ENCODE measurements at regions not wholly inside any gene's neighbourhood (a gene's known extent, or its start where the extent isn't known, plus 50 kb on each side); places are given as distances from the start of the nearest gene placed in this dataset.
A peak's percentile ranks its signal among the peaks of the same experiment; 100 is the strongest.
"Not testable (repeated sequence)": the region's sequence is repeated elsewhere in the genome, so short reads cannot be mapped to it uniquely, and the experiment has no call there.

DNA sequence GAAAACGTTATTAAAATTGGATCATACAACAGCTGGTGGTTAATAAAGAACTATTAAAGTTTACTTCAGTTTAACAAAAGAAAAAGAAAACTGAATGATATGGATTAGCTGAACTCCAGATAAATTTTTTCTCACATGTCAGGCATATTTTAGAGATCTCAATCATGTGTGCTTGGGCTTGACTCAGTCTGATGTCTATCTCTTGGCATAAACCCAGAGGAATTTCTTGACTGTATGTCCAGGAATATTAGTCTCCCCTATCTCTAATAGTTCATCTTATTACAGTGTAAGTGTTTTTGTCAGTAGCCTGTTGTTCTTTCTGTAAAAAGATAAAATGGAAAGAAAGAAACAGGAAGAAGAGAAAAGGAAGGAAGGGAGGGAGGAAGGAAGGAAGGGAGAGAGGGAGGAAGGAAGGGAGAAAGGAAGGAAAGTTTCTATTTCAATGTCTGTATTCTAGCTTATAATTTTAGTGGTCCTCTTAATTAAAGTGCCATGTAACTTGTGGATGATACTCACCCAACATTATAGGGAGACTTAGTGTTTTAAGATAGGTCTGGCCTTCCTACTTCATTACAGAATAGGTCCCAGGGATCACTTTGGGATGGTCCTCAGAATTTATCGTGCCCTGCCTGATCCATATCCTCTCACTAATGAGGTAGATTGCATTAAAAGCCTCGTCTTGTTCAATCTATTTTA is 99.7 kb upstream of the UGP2 start:
- DNase-seq (no peak), ATAC-seq (no peak)
- intact Hi-C loops (cut with DNase I; ENCODE audit: low total_unique reads) (no loop called here), in situ Hi-C loops (cut with MboI; ENCODE audit: low sequenced_read_pairs in 4 of 4) (no loop called here)
- peak overlapping the region; percentile 77 to 86 (median 83) for H3K27ac ChIP-seq
- peaks cover 42 to 46% of the 10 kb centered on the region in 2 donors for H3K4me1 ChIP-seq
- H3K27me3 ChIP-seq = no peaks in the 10 kb centered on the region
- no peaks in the 10 kb centered on the region for H3K9me3 ChIP-seq
- TF ChIP-seq CTCF (IDR thresholded peaks at IDR 0.05 in 4 of 5, conservative IDR thresholded peaks at IDR 0.05 in 1 of 5) (no peak), POLR2A (IDR thresholded peaks at IDR 0.05) (no peak)
- no peak overlapping the region for H3K4me3 ChIP-seq
- no peaks in the 10 kb centered on the region for H3K36me3 ChIP-seq

DNA sequence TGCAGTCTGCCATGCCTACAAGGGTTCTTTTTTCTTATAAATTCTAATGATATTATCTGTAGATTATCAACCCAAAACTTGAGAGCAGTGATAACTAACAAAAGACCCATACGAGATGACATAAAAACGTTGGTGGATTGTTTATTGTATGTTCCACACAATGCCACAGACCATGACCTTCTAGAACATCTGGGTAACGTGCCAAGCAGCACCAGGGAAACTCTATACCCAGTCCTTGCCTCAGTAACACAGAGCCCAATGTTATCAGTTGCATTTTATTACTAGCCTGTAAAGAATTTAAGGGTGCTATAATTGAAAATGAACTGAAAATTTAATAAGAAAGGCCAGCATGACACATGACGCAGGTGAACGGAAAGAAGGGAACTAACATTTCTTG is 99.1 kb upstream of the UGP2 start:
- H3K4me3 ChIP-seq = no peak overlapping the region
- H3K27ac ChIP-seq = peak overlapping the region; percentile 77 to 86 (median 83)
- DNase-seq = peak; percentile 23 to 24
- peak; percentile 31 to 35 for ATAC-seq
- TF ChIP-seq CTCF (IDR thresholded peaks at IDR 0.05 in 4 of 5, conservative IDR thresholded peaks at IDR 0.05 in 1 of 5) (no peak), POLR2A (IDR thresholded peaks at IDR 0.05) (no peak)
- H3K4me1 ChIP-seq = peaks cover 37 to 41% of the 10 kb centered on the region in 2 donors
- no peaks in the 10 kb centered on the region for H3K27me3 ChIP-seq
- intact Hi-C loops (cut with DNase I; ENCODE audit: low total_unique reads) (no loop called here), in situ Hi-C loops (cut with MboI; ENCODE audit: low sequenced_read_pairs in 4 of 4) (no loop called here)
- H3K9me3 ChIP-seq = no peaks in the 10 kb centered on the region
- no peaks in the 10 kb centered on the region for H3K36me3 ChIP-seq

GRCh38 chr2:63743170-63743981 is 98.3 kb upstream of the UGP2 start:
- H3K9me3 ChIP-seq = no peaks in the 10 kb centered on the region
- no peak overlapping the region for H3K4me3 ChIP-seq
- H3K27me3 ChIP-seq = no peaks in the 10 kb centered on the region
- H3K4me1 ChIP-seq = peaks cover 33 to 37% of the 10 kb centered on the region in 2 donors
- no peaks in the 10 kb centered on the region for H3K36me3 ChIP-seq
- ATAC-seq = peak; percentile 92 to 93
- DNase-seq = peak; percentile 40 to 53
- TF ChIP-seq POLR2A (IDR thresholded peaks at IDR 0.05) (no peak), CTCF (IDR thresholded peaks at IDR 0.05 in 4 of 5, conservative IDR thresholded peaks at IDR 0.05 in 1 of 5) (no peak)
- H3K27ac ChIP-seq = peak overlapping the region; percentile 77 to 86 (median 83)
- in situ Hi-C loops (cut with MboI; ENCODE audit: low sequenced_read_pairs in 4 of 4) (no loop called here), intact Hi-C loops (cut with DNase I; ENCODE audit: low total_unique reads) (no loop called here)

- Histone ChIP-seq H3K4me1 (peaks cover 33 to 37% of the 10 kb centered on the region in 2 donors), H3K36me3 (no peaks in the 10 kb centered on the region), H3K4me3 (peak overlapping the region in 1 of 4 donors; percentile 14), H3K27me3 (no peaks in the 10 kb centered on the region), H3K9me3 (no peaks in the 10 kb centered on the region), H3K27ac (peak overlapping the region; percentile 77 to 86 (median 83))
- ATAC-seq (peak; percentile 3 to 25), DNase-seq (no peak)
- in situ Hi-C loops (cut with MboI; ENCODE audit: low sequenced_read_pairs in 4 of 4) (no loop called here), intact Hi-C loops (cut with DNase I; ENCODE audit: low total_unique reads) (loop anchor here (1.0 kb wide), 1 partner anchor 98 kb away; no protein-coding TSS in a partner anchor)
- no peak for TF ChIP-seq POLR2A (IDR thresholded peaks at IDR 0.05)
- no peak for TF ChIP-seq CTCF (IDR thresholded peaks at IDR 0.05 in 4 of 5, conservative IDR thresholded peaks at IDR 0.05 in 1 of 5)
Measured at GRCh38 chr2:63743982-63744966, 97.4 kb upstream of the UGP2 start.

- peaks cover 33 to 35% of the 10 kb centered on the region in 2 donors for H3K4me1 ChIP-seq
- intact Hi-C loops (cut with DNase I; ENCODE audit: low total_unique reads); H3K9me3 ChIP-seq; H3K4me3 ChIP-seq; H3K27ac ChIP-seq; H3K36me3 ChIP-seq; H3K27me3 ChIP-seq; ATAC-seq; DNase-seq; in situ Hi-C loops (cut with MboI; ENCODE audit: low sequenced_read_pairs in 4 of 4): not testable (repeated sequence)
Measured at GRCh38 chr2:63746548-63746947, 95.1 kb upstream of the UGP2 start.

Data from gastrocnemius medialis (tissue), 4 donors.